Panc1 (cell line): ENCODE measurements at regions not wholly inside any gene's neighbourhood (a gene's known extent, or its start where the extent isn't known, plus 50 kb on each side); places are given as distances from the start of the nearest gene placed in this dataset.

Experiments
- ATAC-seq: fragments of 200-7000 bp; cut with Tn5 transposase; 2 replicates; pipeline ENCODE4 v1.9.1; 2020; ENCODE audit warnings: mild to moderate bottlenecking, moderate library complexity
- BruUV-seq: library from RNA; stranded (reverse); fragments of 400-500 nt; replicated peaks from 2 replicates; lab custom pipeline; 2021; lab: Mats Ljungman, UMichigan
- CTCF ChIA-PET: fragments of 300-600 bp; sonication (Branson Sonifier 250); formaldehyde crosslinking; loops from one replicate; lab custom pipeline; 2022; ENCODE audit warnings: antibody characterized with exemption; lab: Charles Lee
- POLR2A ChIA-PET: fragments of 300-600 bp; sonication (Branson Sonifier 250); formaldehyde crosslinking; loops from one replicate; lab custom pipeline; 2022; ENCODE audit warnings: antibody characterized with exemption; lab: Charles Lee
- DNase-seq: peaks from one replicate; pipeline ENCODE4 v3.0.0-alpha.2; 2010; ENCODE audit warnings: low read depth, low spot score
- H3K27ac ChIP-seq: 2 replicates; pipeline ENCODE4 v1.5.1; 2011; ENCODE audit warnings: mild to moderate bottlenecking, low read length, inconsistent platforms
- H3K27me3 ChIP-seq: fragments of 200-500 bp; sonication (Bioruptor generic); 2 replicates; pipeline ENCODE4 v1.6.0; 2014; ENCODE audit warnings: low read length, inconsistent platforms; ENCODE audit not compliant: control insufficient read depth, insufficient read depth
- H3K36me3 ChIP-seq: fragments of 200-500 bp; sonication (Bioruptor generic); 2 replicates; pipeline ENCODE4 v1.5.1; 2014; ENCODE audit warnings: inconsistent platforms, mild to moderate bottlenecking, low read length, moderate library complexity; ENCODE audit not compliant: control insufficient read depth, insufficient read depth
- H3K4me1 ChIP-seq: 2 replicates; pipeline ENCODE4 v1.5.1; 2011; ENCODE audit warnings: inconsistent platforms, mild to moderate bottlenecking, low read length, moderate library complexity; ENCODE audit not compliant: control insufficient read depth, insufficient read depth
- H3K4me3 ChIP-seq, 2 experiments: 2 replicates each; pipeline ENCODE4 v1.5.1; 2011 to 2012; ENCODE audit warnings: low read depth in 2 of 2, low read length in 2 of 2, mild to moderate bottlenecking in 2 of 2, inconsistent platforms in 1 of 2, moderate library complexity in 1 of 2
- H3K9me3 ChIP-seq: fragments of 200-500 bp; sonication (Bioruptor generic); 2 replicates; pipeline ENCODE4 v1.5.1; 2014; ENCODE audit warnings: low read depth, mild to moderate bottlenecking, inconsistent platforms, low read length, moderate library complexity; ENCODE audit not compliant: control insufficient read depth, insufficient read depth
- CTCF ChIP-seq: fragments of 450-650 bp; IDR thresholded peaks from 2 replicates; pipeline ENCODE4 v1.5.1; 2017; ENCODE audit warnings: mild to moderate bottlenecking
- POLR2AphosphoS5 ChIP-seq: IDR thresholded peaks from 2 replicates; pipeline ENCODE4 v1.6.1; 2012; ENCODE audit warnings: mild to moderate bottlenecking, low read depth, low read length, moderate library complexity
- REST ChIP-seq, 2 experiments: IDR thresholded peaks; 2 replicates each; pipeline ENCODE4 v1.6.1; 2011 to 2012; ENCODE audit warnings: low read depth in 2 of 2, control low read depth in 1 of 2, low read length in 1 of 2, mild to moderate bottlenecking in 1 of 2, moderate library complexity in 1 of 2; ENCODE audit not compliant: insufficient read depth in 1 of 2
- SIN3A ChIP-seq: IDR thresholded peaks from 2 replicates; pipeline ENCODE4 v1.6.1; 2012; ENCODE audit warnings: low read depth, mild to moderate bottlenecking, low read length, moderate library complexity, borderline replicate concordance; ENCODE audit not compliant: insufficient read depth
- TCF7L2 ChIP-seq: IDR thresholded peaks from 2 replicates; pipeline ENCODE4 v1.6.1; 2011; ENCODE audit warnings: mild to moderate bottlenecking, low read depth, low read length, inconsistent platforms
- in situ Hi-C: cut with HindIII; loops from 2 replicates; pipeline ENCODE4 v1.10.0; 2016; ENCODE audit warnings: low sequenced_read_pairs, low pct_unique_long_range_greater_than_20kb
- intact Hi-C: fragments of 100-400 bp; cut with micrococcal nuclease; formaldehyde crosslinking; loops from one replicate; pipeline ENCODE4 v1.10.0; 2022; ENCODE audit not compliant: unreplicated experiment

GRCh38 chr16:5467552-5467951 is 370.0 kb upstream of the EEF2KMT start:
- peaks cover 4% of the 10 kb centered on the region; the same call in 1 of the 2 replicates for H3K27me3 ChIP-seq
- H3K4me3 ChIP-seq = no peak overlapping the region
- DNase-seq (no peak), ATAC-seq (no peak)
- H3K27ac ChIP-seq = no peak overlapping the region
- no peaks in the 10 kb centered on the region for H3K9me3 ChIP-seq
- ChIA-PET POLR2A (no interaction called here), CTCF (no interaction called here)
- intact Hi-C loops = no loop called here
- TF ChIP-seq POLR2AphosphoS5 (no peak), REST (IDR thresholded peaks at IDR 0.05; ENCODE audit: insufficient read depth in 1 of 2, low read depth in 2 of 2, low read length in 1 of 2) (no peak), TCF7L2 (no peak), SIN3A (no peak), CTCF (no peak)
- no peaks in the 10 kb centered on the region for H3K4me1 ChIP-seq
- no TSS peak for BruUV-seq
- in situ Hi-C loops = no loop called here
- no peaks in the 10 kb centered on the region for H3K36me3 ChIP-seq

- intact Hi-C loops = no loop called here
- H3K9me3 ChIP-seq = no peaks in the 10 kb centered on the region
- BruUV-seq = no TSS peak
- peaks cover 6% of the 10 kb centered on the region; the same call in 1 of the 2 replicates for H3K27me3 ChIP-seq
- DNase-seq = no peak
- H3K27ac ChIP-seq = no peak overlapping the region
- H3K36me3 ChIP-seq = no peaks in the 10 kb centered on the region
- H3K4me3 ChIP-seq = no peak overlapping the region
- no peak for ATAC-seq
- CTCF ChIA-PET = no interaction called here
- TF ChIP-seq REST (IDR thresholded peaks at IDR 0.05; ENCODE audit: insufficient read depth in 1 of 2, low read depth in 2 of 2, low read length in 1 of 2) (no peak), SIN3A (no peak), POLR2AphosphoS5 (no peak)
- POLR2A ChIA-PET = no interaction called here
- in situ Hi-C loops = no loop called here
- no peaks in the 10 kb centered on the region for H3K4me1 ChIP-seq
These were observed 369.0 kb upstream of the EEF2KMT start for GRCh38 chr16:5466551-5466950.
